Lower lobe of right lung (tissue), 2 donors: ENCODE measurements at regions not wholly inside any gene's neighbourhood (a gene's known extent, or its start where the extent isn't known, plus 50 kb on each side); places are given as distances from the start of the nearest gene placed in this dataset.

Experiments
- ATAC-seq, 2 donors: fragments of 200-7000 bp; cut with Tn5 transposase; one replicate each; pipeline ENCODE4 v1.9.1; 2020 to 2022; ENCODE audit warnings: mild to moderate bottlenecking in 2 of 2, moderate library complexity in 2 of 2
- DNase-seq: peaks from one replicate; pipeline ENCODE4 v3.0.0-alpha.2; 2020
- H3K27ac ChIP-seq: fragments of 200-600 bp; one replicate; pipeline ENCODE4 v1.8.0; 2022
- H3K27me3 ChIP-seq: fragments of 200-600 bp; one replicate; pipeline ENCODE4 v1.8.0; 2022; ENCODE audit warnings: low read depth
- H3K36me3 ChIP-seq: fragments of 200-600 bp; one replicate; pipeline ENCODE4 v1.8.0; 2022; ENCODE audit warnings: mild to moderate bottlenecking
- H3K4me1 ChIP-seq: fragments of 200-600 bp; one replicate; pipeline ENCODE4 v1.8.0; 2022
- H3K4me3 ChIP-seq: fragments of 200-600 bp; one replicate; pipeline ENCODE4 v1.8.0; 2022; ENCODE audit warnings: mild to moderate bottlenecking
- H3K9me3 ChIP-seq: fragments of 200-600 bp; one replicate; pipeline ENCODE4 v1.8.0; 2022
- CTCF ChIP-seq: fragments of 200-600 bp; IDR thresholded peaks from one replicate; pipeline ENCODE4 v1.8.0; 2022; ENCODE audit warnings: antibody characterized with exemption, mild to moderate bottlenecking
- intact Hi-C: fragments of 100-400 bp; cut with DNase I; formaldehyde crosslinking; loops from one replicate; pipeline ENCODE4 v1.11.0; 2022
- donor health status: DM: no; HTN: yes; CAD: no; lungs with severe emphysema.

GRCh38 chr17:77694391-77695363, 263.8 kb upstream of the TNRC6C start:
- no peak overlapping the region for H3K4me3 ChIP-seq
- no peak for TF ChIP-seq CTCF
- H3K9me3 ChIP-seq = no peaks in the 10 kb centered on the region
- no peak overlapping the region for H3K27ac ChIP-seq
- DNase-seq (no peak), ATAC-seq (no peak)
- peaks cover 12% of the 10 kb centered on the region for H3K4me1 ChIP-seq
- intact Hi-C loops = no loop called here
- H3K36me3 ChIP-seq = no peaks in the 10 kb centered on the region
- H3K27me3 ChIP-seq = peaks cover 70% of the 10 kb centered on the region

GRCh38 chr17:77695386-77695785, 263.1 kb upstream of the TNRC6C start:
- ATAC-seq (no peak), DNase-seq (no peak)

GRCh38 chr17:77696151-77696720, 262.3 kb upstream of the TNRC6C start:
- DNase-seq (no peak), ATAC-seq (no peak)
- Histone ChIP-seq H3K9me3 (no peaks in the 10 kb centered on the region), H3K27ac (no peak overlapping the region), H3K36me3 (no peaks in the 10 kb centered on the region), H3K4me1 (no peaks in the 10 kb centered on the region), H3K27me3 (peaks cover 54% of the 10 kb centered on the region), H3K4me3 (no peak overlapping the region)
- intact Hi-C loops = no loop called here
- TF ChIP-seq CTCF = no peak

More at GRCh38 chr17:77695386-77695785, 263.1 kb upstream of the TNRC6C start:
- TF ChIP-seq CTCF = no peak
- Histone ChIP-seq H3K4me1 (peaks cover 8% of the 10 kb centered on the region), H3K9me3 (no peaks in the 10 kb centered on the region), H3K36me3 (no peaks in the 10 kb centered on the region), H3K27me3 (peaks cover 63% of the 10 kb centered on the region), H3K4me3 (no peak overlapping the region), H3K27ac (no peak overlapping the region)
- intact Hi-C loops = no loop called here

GRCh38 chr17:77696721-77697460, 261.6 kb upstream of the TNRC6C start:
- no peak for TF ChIP-seq CTCF
- no peaks in the 10 kb centered on the region for H3K36me3 ChIP-seq
- H3K27ac ChIP-seq = no peak overlapping the region
- DNase-seq (no peak), ATAC-seq (no peak)
- H3K9me3 ChIP-seq = no peaks in the 10 kb centered on the region
- intact Hi-C loops = no loop called here
- H3K27me3 ChIP-seq = peaks cover 49% of the 10 kb centered on the region
- no peak overlapping the region for H3K4me3 ChIP-seq
- H3K4me1 ChIP-seq = no peaks in the 10 kb centered on the region
